H1 (cell line): ENCODE measurements at regions not wholly inside any gene's neighbourhood (a gene's known extent, or its start where the extent isn't known, plus 50 kb on each side); places are given as distances from the start of the nearest gene placed in this dataset.

Experiments
- RAD21 ChIP-seq, 2 experiments: IDR thresholded peaks in 1 of 2; conservative IDR thresholded peaks in 1 of 2; 2 replicates each; pipeline ENCODE4 v1.6.1; 2011; ENCODE audit warnings: low read depth in 2 of 2, low read length in 2 of 2, improper control_type of control experiment in 1 of 2, inconsistent platforms in 1 of 2, mild to moderate bottlenecking in 1 of 2, moderate library complexity in 1 of 2
- TCF12 ChIP-seq: IDR thresholded peaks from 2 replicates; pipeline ENCODE4 v1.6.1; 2011; ENCODE audit warnings: low read depth, mild to moderate bottlenecking, low read length

- TF ChIP-seq RAD21 (IDR thresholded peaks at IDR 0.05 in 1 of 2, conservative IDR thresholded peaks at IDR 0.05 in 1 of 2; ENCODE audit: low read depth in 2 of 2, low read length in 2 of 2) = no peak
- TF ChIP-seq TCF12 = no peak
These were observed 395.0 kb downstream of the PCDH10 start (continued) for GRCh38 chr4:133544097-133544496.
